Eye (tissue), 1 donor: ENCODE measurements at regions not wholly inside any gene's neighbourhood (a gene's known extent, or its start where the extent isn't known, plus 50 kb on each side); places are given as distances from the start of the nearest gene placed in this dataset.
A peak's percentile ranks its signal among the peaks of the same experiment; 100 is the strongest.
"Not testable (repeated sequence)": the region's sequence is repeated elsewhere in the genome, so short reads cannot be mapped to it uniquely, and the experiment has no call there.

Experiments used
- DNase-seq: peaks from one replicate; pipeline ENCODE4 v3.0.0-alpha.2; 2015

- DNase-seq = no peak
Measured at GRCh38 chr14:34058510-34058909, 107.6 kb upstream of the EGLN3 start.

GRCh38 chr14:34056046-34056445, 105.2 kb upstream of the EGLN3 start:
- DNase-seq = no peak

- DNase-seq = no peak
Measured at GRCh38 chr14:34055157-34055950, 104.5 kb upstream of the EGLN3 start.

- DNase-seq = no peak
Measured at GRCh38 chr14:34053666-34054065, 102.8 kb upstream of the EGLN3 start.

GRCh38 chr14:34052658-34053014, 101.8 kb upstream of the EGLN3 start:
- DNase-seq = no peak

- DNase-seq = no peak
Measured at GRCh38 chr14:34051966-34052657, 101.2 kb upstream of the EGLN3 start.

GRCh38 chr14:34050606-34051005, 99.7 kb upstream of the EGLN3 start:
- no peak for DNase-seq

GRCh38 chr14:34049790-34050189, 98.9 kb upstream of the EGLN3 start:
- DNase-seq = peak; percentile 51

GRCh38 chr14:34049187-34049586, 98.3 kb upstream of the EGLN3 start:
- DNase-seq = not testable (repeated sequence)

- no peak for DNase-seq
Measured at GRCh38 chr14:34046799-34047520, 96.1 kb upstream of the EGLN3 start.

GRCh38 chr14:34044666-34045306, 93.9 kb upstream of the EGLN3 start:
- DNase-seq = no peak

GRCh38 chr14:34044373-34044637, 93.4 kb upstream of the EGLN3 start:
- DNase-seq = no peak

- no peak for DNase-seq
Measured at GRCh38 chr14:34043627-34044372, 92.9 kb upstream of the EGLN3 start.

- DNase-seq = no peak
Measured at GRCh38 chr14:34041220-34041619, 90.3 kb upstream of the EGLN3 start.

- no peak for DNase-seq
Measured at GRCh38 chr14:34040766-34041165, 89.9 kb upstream of the EGLN3 start.

- DNase-seq = no peak
Measured at GRCh38 chr14:34039428-34040047, 88.7 kb upstream of the EGLN3 start.

- peak; percentile 20 for DNase-seq
Measured at GRCh38 chr14:34038358-34039057, 87.6 kb upstream of the EGLN3 start.

- no peak for DNase-seq
Measured at GRCh38 chr14:34036319-34036766, 85.5 kb upstream of the EGLN3 start.

- no peak for DNase-seq
Measured at GRCh38 chr14:34035934-34036250, 85.0 kb upstream of the EGLN3 start.

GRCh38 chr14:34035177-34035933, 84.5 kb upstream of the EGLN3 start:
- no peak for DNase-seq
